ENCODE measurements at regions not wholly inside any gene's neighbourhood (a gene's known extent, or its start where the extent isn't known, plus 50 kb on each side); places are given as distances from the start of the nearest gene placed in this dataset.

DNA sequence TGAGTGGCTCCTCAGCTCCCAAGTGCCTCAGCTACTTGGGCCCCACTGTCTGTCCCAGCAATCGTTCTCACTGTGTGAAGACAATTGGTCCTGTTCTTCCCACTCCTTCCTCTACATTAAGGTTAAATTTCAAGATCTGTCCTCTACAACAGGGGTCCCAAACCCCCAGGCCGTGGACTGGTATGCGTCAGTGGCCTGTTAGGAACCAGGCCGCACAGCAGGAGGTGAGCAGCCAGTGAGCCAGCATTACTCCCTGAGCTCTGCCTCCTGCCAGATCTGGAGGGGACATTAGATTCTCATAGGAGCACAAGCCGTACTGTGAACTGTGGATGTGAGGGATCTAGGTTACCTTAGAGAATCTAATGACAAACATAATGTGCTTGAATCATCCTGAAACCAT lies 376.9 kb upstream of the FZD8 start:
- no peak for TF ChIP-seq ELF1 (IDR thresholded peaks at IDR 0.05; ENCODE audit: borderline replicate concordance, low read depth)
- TF ChIP-seq POLR2A (IDR thresholded peaks at IDR 0.05; ENCODE audit: borderline replicate concordance, extremely low read depth, insufficient read depth, insufficient read length), result no peak
- no peak for TF ChIP-seq ZFX (IDR thresholded peaks at IDR 0.05)
- no peak for TF ChIP-seq EZH2 (IDR thresholded peaks at IDR 0.05)
- TF ChIP-seq CBX3 (IDR thresholded peaks at IDR 0.05; ENCODE audit: low read depth), result no peak
- TF ChIP-seq, protein P1, sequence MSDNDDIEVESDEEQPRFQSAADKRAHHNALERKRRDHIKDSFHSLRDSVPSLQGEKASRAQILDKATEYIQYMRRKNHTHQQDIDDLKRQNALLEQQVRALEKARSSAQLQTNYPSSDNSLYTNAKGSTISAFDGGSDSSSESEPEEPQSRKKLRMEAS (IDR thresholded peaks at IDR 0.05), result no peak
- TF ChIP-seq POLR2AphosphoS5 (IDR thresholded peaks at IDR 0.05; ENCODE audit: low read depth, low read length), result no peak
